Chondrocyte (in vitro differentiated cells): ENCODE measurements at regions not wholly inside any gene's neighbourhood (a gene's known extent, or its start where the extent isn't known, plus 50 kb on each side); places are given as distances from the start of the nearest gene placed in this dataset.

ENCODE experiments used
- DNase-seq: peaks from one replicate; pipeline ENCODE4 v3.0.0; 2021; ENCODE audit warnings: mixed read lengths, low spot score
- H3K27ac Mint-ChIP-seq: one replicate; pipeline ENCODE4 v1.8.0; 2021; ENCODE audit warnings: mild to moderate bottlenecking, moderate library complexity, mixed read lengths; ENCODE audit not compliant: unreplicated experiment
- H3K27me3 Mint-ChIP-seq: 2 replicates; pipeline ENCODE4 v1.8.0; 2021; ENCODE audit warnings: low read depth, mixed read lengths
- H3K36me3 Mint-ChIP-seq: 2 replicates; pipeline ENCODE4 v1.8.0; 2021; ENCODE audit warnings: low read depth, mixed read lengths
- H3K4me1 Mint-ChIP-seq: 2 replicates; pipeline ENCODE4 v1.8.0; 2021; ENCODE audit warnings: low read depth, mild to moderate bottlenecking, mixed read lengths
- H3K4me3 Mint-ChIP-seq: one replicate; pipeline ENCODE4 v1.8.0; 2021; ENCODE audit warnings: mild to moderate bottlenecking, moderate library complexity, mixed read lengths; ENCODE audit not compliant: unreplicated experiment
- H3K9me3 Mint-ChIP-seq: 2 replicates; pipeline ENCODE4 v1.8.0; 2021; ENCODE audit warnings: low read depth, mixed read lengths
- CTCF ChIP-seq: fragments of 200-600 bp; sonication (generic); IDR thresholded peaks from 2 replicates; pipeline ENCODE4 v1.5.0; 2021; ENCODE audit warnings: antibody characterized with exemption, mild to moderate bottlenecking, moderate library complexity

GRCh38 chr5:56608217-56608925, 207.0 kb upstream of the MAP3K1 start:
- TF ChIP-seq CTCF: no peak
- H3K36me3 Mint-ChIP-seq: peaks cover 10% of the 10 kb centered on the region
- peak overlapping the region; percentile 90 for H3K27ac Mint-ChIP-seq
- no peaks in the 10 kb centered on the region for H3K27me3 Mint-ChIP-seq
- no peak for DNase-seq
- H3K9me3 Mint-ChIP-seq: peaks cover 11% of the 10 kb centered on the region
- H3K4me1 Mint-ChIP-seq: peaks cover 47% of the 10 kb centered on the region
- H3K4me3 Mint-ChIP-seq: no peak overlapping the region

GRCh38 chr5:56607551-56607950, 207.8 kb upstream of the MAP3K1 start:
- H3K4me1 Mint-ChIP-seq: peaks cover 47% of the 10 kb centered on the region
- peak overlapping the region; percentile 90 for H3K27ac Mint-ChIP-seq
- no peak overlapping the region for H3K4me3 Mint-ChIP-seq
- H3K36me3 Mint-ChIP-seq: peaks cover 10% of the 10 kb centered on the region
- TF ChIP-seq CTCF: no peak
- no peaks in the 10 kb centered on the region for H3K27me3 Mint-ChIP-seq
- H3K9me3 Mint-ChIP-seq: peaks cover 11% of the 10 kb centered on the region
- no peak for DNase-seq

GRCh38 chr5:56607074-56607473, 208.3 kb upstream of the MAP3K1 start:
- Mint-ChIP-seq H3K9me3 (peaks cover 11% of the 10 kb centered on the region), H3K27ac (peak overlapping the region; percentile 90), H3K36me3 (peaks cover 10% of the 10 kb centered on the region), H3K27me3 (no peaks in the 10 kb centered on the region), H3K4me1 (peaks cover 50% of the 10 kb centered on the region), H3K4me3 (no peak overlapping the region)
- no peak for TF ChIP-seq CTCF
- DNase-seq: no peak

- H3K27me3 Mint-ChIP-seq: no peaks in the 10 kb centered on the region
- DNase-seq: no peak
- H3K4me1 Mint-ChIP-seq: peaks cover 58% of the 10 kb centered on the region
- H3K36me3 Mint-ChIP-seq: peaks cover 2% of the 10 kb centered on the region
- TF ChIP-seq CTCF: no peak
- H3K4me3 Mint-ChIP-seq: no peak overlapping the region
- peaks cover 3% of the 10 kb centered on the region for H3K9me3 Mint-ChIP-seq
- H3K27ac Mint-ChIP-seq: peak overlapping the region; percentile 90
Measured at GRCh38 chr5:56606192-56606591, 209.2 kb upstream of the MAP3K1 start.

DNA sequence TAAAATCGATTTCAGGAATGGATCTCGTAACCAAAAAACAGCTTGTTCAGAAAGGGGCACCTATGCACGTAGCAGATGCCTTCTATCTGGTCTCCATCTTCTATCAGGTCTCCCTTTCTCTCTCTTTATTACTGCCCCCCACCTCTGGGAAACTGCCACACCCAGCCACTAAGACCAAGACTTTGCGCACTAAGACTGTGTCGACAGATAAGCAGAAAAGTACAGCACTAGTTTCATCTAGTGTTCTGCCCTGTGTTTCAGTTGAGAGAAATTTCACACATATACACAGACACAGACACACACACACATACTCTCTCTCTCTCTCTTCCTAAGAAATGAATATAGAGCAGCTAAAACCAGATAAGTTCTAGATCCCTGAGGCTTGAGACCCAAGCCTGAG, 210.1 kb upstream of the MAP3K1 start:
- DNase-seq: no peak
- Mint-ChIP-seq H3K27me3 (no peaks in the 10 kb centered on the region), H3K27ac (peak overlapping the region; percentile 2), H3K4me3 (no peak overlapping the region), H3K4me1 (peaks cover 58% of the 10 kb centered on the region), H3K36me3 (no peaks in the 10 kb centered on the region), H3K9me3 (no peaks in the 10 kb centered on the region)
- no peak for TF ChIP-seq CTCF
